MM.1S (cell line): ENCODE measurements at regions not wholly inside any gene's neighbourhood (a gene's known extent, or its start where the extent isn't known, plus 50 kb on each side); places are given as distances from the start of the nearest gene placed in this dataset.

Experiments used
- EZH2 ChIP-seq: fragments of 300-600 bp; sonication (generic); optimal IDR thresholded peaks from 2 replicates; pipeline ENCODE3; 2017; ENCODE audit warnings: low read depth, mild to moderate bottlenecking, antibody characterized with exemption, low read length, mixed read lengths
- TF ChIP-seq, protein P1 (sequence below): fragments of 300-600 bp; sonication (generic); IDR thresholded peaks from 2 replicates; pipeline ENCODE4 v1.5.1; 2016; ENCODE audit warnings: antibody characterized with exemption, low read length, mixed read lengths

DNA sequence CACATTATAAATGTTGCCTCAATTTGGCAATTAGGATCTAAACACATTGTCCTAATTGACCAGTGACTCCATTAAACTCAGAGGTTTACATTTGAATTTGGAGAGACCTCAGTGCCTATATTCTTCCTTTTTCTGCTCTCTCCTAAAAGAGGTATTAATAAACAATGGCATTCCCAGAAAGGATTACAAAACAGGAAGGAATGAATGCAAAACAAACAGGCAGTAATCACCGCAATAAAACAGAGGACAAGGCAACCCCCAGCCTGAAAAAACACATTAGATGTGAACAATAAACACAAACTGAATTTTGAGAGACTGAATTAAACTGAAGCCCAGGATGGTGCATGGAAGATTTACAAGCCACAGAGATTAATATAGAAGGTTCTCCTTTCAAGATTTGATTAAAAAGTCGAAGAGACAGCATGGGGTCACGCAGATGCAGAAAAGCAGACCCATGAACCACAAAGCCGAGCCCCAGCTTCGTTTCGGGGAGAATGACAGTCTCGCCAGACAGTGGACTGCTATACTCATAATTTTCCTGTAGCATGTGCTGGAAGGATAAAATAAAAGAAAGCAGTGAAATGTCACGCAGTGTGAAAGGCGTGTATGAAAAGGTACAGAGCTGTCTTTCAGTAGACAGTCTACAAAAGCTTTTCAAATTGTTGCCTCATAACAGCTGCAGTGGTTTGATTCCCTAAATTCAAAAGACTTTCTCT is 503.0 kb downstream of the LIG4 start:
- TF ChIP-seq, protein P1, sequence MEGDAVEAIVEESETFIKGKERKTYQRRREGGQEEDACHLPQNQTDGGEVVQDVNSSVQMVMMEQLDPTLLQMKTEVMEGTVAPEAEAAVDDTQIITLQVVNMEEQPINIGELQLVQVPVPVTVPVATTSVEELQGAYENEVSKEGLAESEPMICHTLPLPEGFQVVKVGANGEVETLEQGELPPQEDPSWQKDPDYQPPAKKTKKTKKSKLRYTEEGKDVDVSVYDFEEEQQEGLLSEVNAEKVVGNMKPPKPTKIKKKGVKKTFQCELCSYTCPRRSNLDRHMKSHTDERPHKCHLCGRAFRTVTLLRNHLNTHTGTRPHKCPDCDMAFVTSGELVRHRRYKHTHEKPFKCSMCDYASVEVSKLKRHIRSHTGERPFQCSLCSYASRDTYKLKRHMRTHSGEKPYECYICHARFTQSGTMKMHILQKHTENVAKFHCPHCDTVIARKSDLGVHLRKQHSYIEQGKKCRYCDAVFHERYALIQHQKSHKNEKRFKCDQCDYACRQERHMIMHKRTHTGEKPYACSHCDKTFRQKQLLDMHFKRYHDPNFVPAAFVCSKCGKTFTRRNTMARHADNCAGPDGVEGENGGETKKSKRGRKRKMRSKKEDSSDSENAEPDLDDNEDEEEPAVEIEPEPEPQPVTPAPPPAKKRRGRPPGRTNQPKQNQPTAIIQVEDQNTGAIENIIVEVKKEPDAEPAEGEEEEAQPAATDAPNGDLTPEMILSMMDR, result no peak
- TF ChIP-seq EZH2, result no peak
